ENCODE measurements at regions not wholly inside any gene's neighbourhood (a gene's known extent, or its start where the extent isn't known, plus 50 kb on each side); places are given as distances from the start of the nearest gene placed in this dataset.

- no peak for TF ChIP-seq EZH2 (IDR thresholded peaks at IDR 0.05; ENCODE audit: borderline replicate concordance)
- TF ChIP-seq, protein P1, sequence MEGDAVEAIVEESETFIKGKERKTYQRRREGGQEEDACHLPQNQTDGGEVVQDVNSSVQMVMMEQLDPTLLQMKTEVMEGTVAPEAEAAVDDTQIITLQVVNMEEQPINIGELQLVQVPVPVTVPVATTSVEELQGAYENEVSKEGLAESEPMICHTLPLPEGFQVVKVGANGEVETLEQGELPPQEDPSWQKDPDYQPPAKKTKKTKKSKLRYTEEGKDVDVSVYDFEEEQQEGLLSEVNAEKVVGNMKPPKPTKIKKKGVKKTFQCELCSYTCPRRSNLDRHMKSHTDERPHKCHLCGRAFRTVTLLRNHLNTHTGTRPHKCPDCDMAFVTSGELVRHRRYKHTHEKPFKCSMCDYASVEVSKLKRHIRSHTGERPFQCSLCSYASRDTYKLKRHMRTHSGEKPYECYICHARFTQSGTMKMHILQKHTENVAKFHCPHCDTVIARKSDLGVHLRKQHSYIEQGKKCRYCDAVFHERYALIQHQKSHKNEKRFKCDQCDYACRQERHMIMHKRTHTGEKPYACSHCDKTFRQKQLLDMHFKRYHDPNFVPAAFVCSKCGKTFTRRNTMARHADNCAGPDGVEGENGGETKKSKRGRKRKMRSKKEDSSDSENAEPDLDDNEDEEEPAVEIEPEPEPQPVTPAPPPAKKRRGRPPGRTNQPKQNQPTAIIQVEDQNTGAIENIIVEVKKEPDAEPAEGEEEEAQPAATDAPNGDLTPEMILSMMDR (IDR thresholded peaks at IDR 0.05; ENCODE audit: poor library complexity), result no peak
- Histone ChIP-seq H3K9me3 (ENCODE audit: low read depth) (no peaks in the 10 kb centered on the region), H2AFZ (no peak overlapping the region), H3K27ac (no peak overlapping the region), H4K20me1 (ENCODE audit: insufficient read depth, poor library complexity, severe bottlenecking) (no peaks in the 10 kb centered on the region), H3K4me2 (no peak overlapping the region), H3K79me2 (no peaks in the 10 kb centered on the region), H3K9me2 (replicated peaks; ENCODE audit: insufficient read depth) (no peaks in the 10 kb centered on the region), H3K4me3 (no peak overlapping the region), H3K27me3 (no peaks in the 10 kb centered on the region), H3K36me3 (replicated peaks; ENCODE audit: insufficient read depth, low read depth) (no peaks in the 10 kb centered on the region), H3K4me1 (ENCODE audit: insufficient read depth) (peaks cover 14% of the 10 kb centered on the region)
- 27% methylated on average over 3 of the region's 5 CpGs for WGBS (ENCODE audit: low lambda C conversion rate, missing lambda C conversion rate)
- no peak for DNase-seq (ENCODE audit: low spot score)
Observed at GRCh38 chr18:10401521-10401920, 52.9 kb upstream of the APCDD1 start.

- no peak overlapping the region for H3K4me2 ChIP-seq
- no peak for DNase-seq (ENCODE audit: low spot score)
- no peak overlapping the region for H2AFZ ChIP-seq
- H3K4me3 ChIP-seq, result no peak overlapping the region
- 90% methylated on average over 6 of the region's 6 CpGs for WGBS (ENCODE audit: low lambda C conversion rate, missing lambda C conversion rate)
- peaks cover 14% of the 10 kb centered on the region for H3K4me1 ChIP-seq (ENCODE audit: insufficient read depth)
- H3K9me2 ChIP-seq (replicated peaks; ENCODE audit: insufficient read depth), result no peaks in the 10 kb centered on the region
- TF ChIP-seq EZH2 (IDR thresholded peaks at IDR 0.05; ENCODE audit: borderline replicate concordance) (no peak), EZH2phosphoT487 (IDR thresholded peaks at IDR 0.05; ENCODE audit: low read depth, severe bottlenecking, unreplicated experiment) (no peak)
- H3K79me2 ChIP-seq, result no peaks in the 10 kb centered on the region
- no peaks in the 10 kb centered on the region for H3K27me3 ChIP-seq
- H4K20me1 ChIP-seq (ENCODE audit: insufficient read depth, poor library complexity, severe bottlenecking), result no peaks in the 10 kb centered on the region
- no peaks in the 10 kb centered on the region for H3K9me3 ChIP-seq (ENCODE audit: low read depth)
- H3K27ac ChIP-seq, result no peak overlapping the region
- no peaks in the 10 kb centered on the region for H3K36me3 ChIP-seq (replicated peaks; ENCODE audit: insufficient read depth, low read depth)
Observed at GRCh38 chr18:10401930-10402329, 52.5 kb upstream of the APCDD1 start.

DNA sequence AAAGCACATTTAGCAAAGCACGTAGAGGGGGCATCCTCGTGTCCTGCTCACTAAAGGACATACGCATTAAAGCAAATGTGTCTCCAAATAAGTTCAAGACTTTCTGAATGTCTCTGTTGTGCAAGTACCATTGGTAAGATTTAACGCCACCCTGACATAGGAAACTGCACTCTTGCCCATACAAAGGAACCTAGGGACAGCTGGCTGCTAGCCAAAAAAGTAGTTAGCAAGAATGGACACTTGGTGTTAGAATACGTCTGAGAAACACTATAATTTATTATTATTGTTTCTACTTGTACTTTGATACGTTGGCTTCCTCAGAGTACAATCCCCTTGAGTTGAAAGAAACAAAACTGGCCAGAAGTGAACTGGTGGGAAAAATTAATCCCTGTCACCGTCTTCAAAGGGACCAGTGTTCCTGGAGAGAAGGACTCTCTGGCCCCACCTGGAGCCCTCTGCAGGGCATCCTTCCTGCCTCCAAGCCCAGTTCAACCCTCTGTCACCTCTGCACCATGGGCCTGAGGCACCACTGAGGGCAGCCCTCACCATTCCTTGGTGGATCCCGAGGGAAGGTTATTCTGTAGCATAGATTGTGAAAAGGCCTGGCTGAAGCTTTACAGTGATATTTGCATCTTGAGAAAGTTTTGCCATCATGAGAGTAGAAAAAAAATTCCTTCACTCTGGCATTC, 51.4 kb upstream of the APCDD1 start:
- no peak overlapping the region for H3K4me2 ChIP-seq

DNA sequence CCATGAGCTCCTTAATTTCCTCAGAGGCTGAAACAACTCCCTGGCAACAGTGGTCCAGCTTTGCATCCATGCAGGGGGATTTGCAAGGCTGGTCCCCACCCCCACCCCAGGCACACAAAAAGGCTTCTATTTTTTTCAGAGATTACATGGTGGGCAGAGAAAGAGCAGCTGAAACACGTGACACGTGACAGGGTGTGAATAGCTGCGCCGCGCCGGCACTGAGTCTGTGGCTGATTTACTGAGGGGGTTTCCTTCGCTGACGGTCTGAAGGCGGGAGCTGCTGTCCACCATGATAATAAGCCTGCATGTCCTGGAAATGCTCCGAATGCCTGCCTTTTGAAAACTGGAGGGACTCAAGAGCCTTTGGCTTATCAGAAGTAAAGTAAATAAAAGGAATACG, 50.7 kb upstream of the APCDD1 start:
- H3K27ac ChIP-seq, result no peak overlapping the region
- WGBS (ENCODE audit: low lambda C conversion rate, missing lambda C conversion rate), result 58% methylated on average over 11 of the region's 11 CpGs
- peaks cover 14% of the 10 kb centered on the region for H3K4me1 ChIP-seq (ENCODE audit: insufficient read depth)
- no peak overlapping the region for H2AFZ ChIP-seq
- no peak overlapping the region for H3K4me2 ChIP-seq
- no peaks in the 10 kb centered on the region for H3K36me3 ChIP-seq (replicated peaks; ENCODE audit: insufficient read depth, low read depth)
- no peaks in the 10 kb centered on the region for H3K9me3 ChIP-seq (ENCODE audit: low read depth)
- no peaks in the 10 kb centered on the region for H4K20me1 ChIP-seq (ENCODE audit: insufficient read depth, poor library complexity, severe bottlenecking)
- DNase-seq (ENCODE audit: low spot score), result no peak
- H3K4me3 ChIP-seq, result no peak overlapping the region
- H3K79me2 ChIP-seq, result no peaks in the 10 kb centered on the region
- H3K27me3 ChIP-seq, result no peaks in the 10 kb centered on the region
- H3K9me2 ChIP-seq (replicated peaks; ENCODE audit: insufficient read depth), result no peaks in the 10 kb centered on the region
- no peak for TF ChIP-seq EZH2phosphoT487 (IDR thresholded peaks at IDR 0.05; ENCODE audit: low read depth, severe bottlenecking, unreplicated experiment)
- TF ChIP-seq, protein P1 (IDR thresholded peaks at IDR 0.05; ENCODE audit: poor library complexity), result no peak
- no peak for TF ChIP-seq EZH2 (IDR thresholded peaks at IDR 0.05; ENCODE audit: borderline replicate concordance)

More for the DNA sequence above, 51.4 kb upstream of the APCDD1 start:
- no peaks in the 10 kb centered on the region for H3K27me3 ChIP-seq
- TF ChIP-seq, protein P1 (IDR thresholded peaks at IDR 0.05; ENCODE audit: poor library complexity), result no peak
- TF ChIP-seq EZH2 (IDR thresholded peaks at IDR 0.05; ENCODE audit: borderline replicate concordance), result no peak
- TF ChIP-seq EZH2phosphoT487 (IDR thresholded peaks at IDR 0.05; ENCODE audit: low read depth, severe bottlenecking, unreplicated experiment), result no peak
- no peaks in the 10 kb centered on the region for H3K36me3 ChIP-seq (replicated peaks; ENCODE audit: insufficient read depth, low read depth)
- H3K9me3 ChIP-seq (ENCODE audit: low read depth), result no peaks in the 10 kb centered on the region
- no peak for DNase-seq (ENCODE audit: low spot score)
- peaks cover 14% of the 10 kb centered on the region for H3K4me1 ChIP-seq (ENCODE audit: insufficient read depth)
- H3K79me2 ChIP-seq, result no peaks in the 10 kb centered on the region
- H3K4me3 ChIP-seq, result no peak overlapping the region
- H3K9me2 ChIP-seq (replicated peaks; ENCODE audit: insufficient read depth), result no peaks in the 10 kb centered on the region
- 90% methylated on average over 8 of the region's 8 CpGs for WGBS (ENCODE audit: low lambda C conversion rate, missing lambda C conversion rate)
- H2AFZ ChIP-seq, result no peak overlapping the region
- no peak overlapping the region for H3K27ac ChIP-seq
- no peaks in the 10 kb centered on the region for H4K20me1 ChIP-seq (ENCODE audit: insufficient read depth, poor library complexity, severe bottlenecking)

All from hepatocyte (in vitro differentiated cells).